Smooth muscle cell of the brain vasculature (primary cell): ENCODE measurements at regions not wholly inside any gene's neighbourhood (a gene's known extent, or its start where the extent isn't known, plus 50 kb on each side); places are given as distances from the start of the nearest gene placed in this dataset.

Experiments used
- DNase-seq: peaks from one replicate; pipeline ENCODE4 v3.0.0-alpha.2; 2012; ENCODE audit warnings: low read depth, low spot score

DNA sequence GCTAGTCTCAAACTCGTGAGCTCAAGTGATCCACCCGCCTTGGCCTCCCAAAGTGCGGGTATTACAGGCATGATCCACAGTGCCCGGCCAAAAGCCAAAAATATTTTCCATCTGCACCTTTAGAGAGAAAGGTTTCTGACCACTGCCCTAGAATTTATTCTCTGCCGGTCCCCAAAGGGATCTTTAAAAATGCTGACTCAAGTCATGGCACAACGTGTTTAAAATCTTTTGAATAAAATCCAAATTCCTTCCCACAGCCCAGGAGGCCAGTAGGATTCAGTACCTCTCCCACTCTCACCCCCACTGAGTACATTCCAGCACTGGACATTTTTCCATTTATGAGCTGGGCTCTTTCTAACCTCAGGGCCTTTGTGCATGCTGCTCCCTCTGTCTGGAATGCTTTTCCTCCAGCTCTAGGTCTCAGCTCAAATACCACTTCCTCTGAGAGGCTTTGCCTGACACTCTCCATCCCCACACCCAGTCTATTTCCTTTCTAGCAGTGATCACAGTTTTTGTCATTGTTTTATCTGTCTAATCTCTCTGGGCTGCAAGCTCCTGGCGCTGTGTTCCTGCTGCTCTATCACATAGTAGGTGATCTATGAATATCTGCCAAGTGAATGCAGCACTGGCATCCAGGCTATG lies 502.9 kb downstream of the SHQ1 start:
- no peak for DNase-seq

DNA sequence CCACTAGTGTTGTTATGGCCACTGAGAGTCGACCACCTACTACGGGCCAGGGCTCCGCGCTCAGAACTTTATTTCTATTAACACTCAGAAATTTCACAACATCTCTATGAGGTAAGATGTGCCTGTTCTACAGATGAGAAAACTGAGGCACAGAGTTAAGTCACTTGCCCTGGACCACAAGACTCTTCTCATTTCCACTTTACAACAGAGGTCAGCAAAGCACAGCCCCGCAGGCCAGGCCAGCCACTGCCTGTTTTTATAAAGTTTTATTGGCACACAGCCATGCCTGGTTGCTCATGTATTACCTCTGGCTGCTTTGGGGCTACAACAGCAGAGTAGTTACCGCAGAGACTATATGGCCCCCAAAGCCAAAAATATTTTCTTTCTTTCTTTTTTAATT lies 503.6 kb downstream of the SHQ1 start:
- no peak for DNase-seq

DNA sequence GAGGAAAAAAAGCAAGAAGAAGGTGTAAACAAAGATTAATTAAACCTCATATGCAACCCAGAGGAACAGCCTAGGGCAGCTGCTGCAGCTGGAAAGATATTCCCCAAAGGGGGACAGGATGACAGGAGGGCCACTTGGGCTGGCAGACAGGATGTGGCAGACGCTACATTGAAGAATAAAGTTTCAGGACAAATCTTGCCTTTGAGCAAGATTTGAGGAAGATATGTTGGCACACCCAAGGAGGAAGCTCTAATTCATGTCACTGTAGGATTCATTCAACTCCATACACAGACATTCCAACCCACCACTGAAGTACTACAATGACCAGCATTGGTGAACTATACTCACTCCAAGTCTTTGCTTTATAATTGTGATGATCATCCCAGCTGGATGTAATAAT lies 504.0 kb downstream of the SHQ1 start:
- no peak for DNase-seq

DNA sequence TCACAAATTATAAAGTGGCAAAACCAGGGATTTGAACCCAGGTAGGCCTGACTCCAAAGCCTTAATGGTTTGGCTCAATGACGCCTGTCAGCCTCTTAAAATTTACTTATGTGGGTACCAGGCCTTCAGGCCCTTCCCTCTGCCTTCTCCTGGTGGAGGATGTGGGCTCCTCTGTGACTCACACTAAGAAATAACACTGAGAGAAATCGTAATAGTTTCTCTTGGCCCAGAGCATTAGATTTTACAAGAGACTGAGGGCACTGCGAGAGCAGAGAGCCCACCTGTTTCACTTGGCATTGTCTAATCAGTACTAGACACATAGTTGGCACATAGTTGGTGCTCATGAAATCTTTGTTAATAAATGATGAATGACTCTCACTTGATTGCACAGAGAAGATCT lies 505.2 kb downstream of the SHQ1 start:
- no peak for DNase-seq

DNA sequence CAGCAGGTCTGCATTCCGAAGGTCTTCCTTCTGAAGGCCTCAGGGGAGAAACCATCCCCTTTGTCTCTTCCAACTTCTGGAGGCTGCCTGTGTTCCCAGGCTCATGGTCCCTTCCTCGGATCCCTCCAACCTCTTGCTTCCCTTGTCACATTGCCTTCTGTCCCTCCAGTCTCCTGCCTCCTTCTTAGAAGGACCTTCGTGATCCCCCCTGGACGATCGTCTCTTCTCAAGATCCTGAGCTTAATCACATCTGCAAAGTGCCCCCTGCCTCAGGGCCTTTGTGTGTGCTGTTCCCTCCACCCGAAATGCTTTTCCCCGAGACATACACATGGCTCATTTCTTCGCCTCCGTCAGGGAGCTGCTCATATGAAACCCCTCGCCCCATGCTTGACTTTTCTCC lies 505.8 kb downstream of the SHQ1 start:
- no peak for DNase-seq

DNA sequence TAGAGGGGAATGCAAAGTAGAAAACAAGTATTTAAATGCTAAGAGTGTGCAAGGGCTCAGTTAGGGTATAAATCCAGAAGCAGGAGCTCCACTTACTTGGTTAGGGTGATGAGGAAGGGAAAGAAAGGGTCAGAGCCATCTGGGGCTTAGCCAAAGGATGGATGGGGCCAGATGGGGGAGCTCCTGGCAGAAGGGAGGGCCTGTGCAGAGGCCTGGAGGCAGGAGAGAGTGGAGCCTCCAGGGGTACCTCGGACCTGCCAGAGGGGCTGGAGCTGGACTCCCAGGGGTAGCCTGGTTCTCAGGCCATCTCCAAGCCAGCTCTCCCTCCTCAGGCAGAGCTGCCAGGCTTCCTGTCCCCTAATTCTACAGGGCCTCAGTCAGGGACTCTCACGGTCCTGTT lies 506.3 kb downstream of the SHQ1 start:
- DNase-seq, result no peak

DNA sequence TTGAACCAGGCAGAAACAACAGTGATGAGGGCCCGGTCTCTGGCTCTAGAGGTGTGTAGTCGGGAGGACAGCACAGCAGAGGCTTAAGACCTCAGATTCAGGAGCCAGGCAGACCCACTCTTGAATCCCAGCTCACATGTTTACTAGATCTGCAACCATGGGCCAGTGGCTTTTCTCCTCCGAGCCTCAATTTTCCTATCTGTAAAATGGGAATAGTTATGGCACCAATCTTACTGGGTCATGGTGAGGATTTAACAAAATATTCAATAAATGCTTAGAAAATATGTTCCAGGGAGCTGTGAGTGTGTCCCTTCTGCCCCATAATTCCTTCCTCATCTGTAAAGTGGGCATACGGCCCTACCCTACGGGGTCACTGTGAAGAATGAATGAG lies 506.9 kb downstream of the SHQ1 start:
- no peak for DNase-seq

DNA sequence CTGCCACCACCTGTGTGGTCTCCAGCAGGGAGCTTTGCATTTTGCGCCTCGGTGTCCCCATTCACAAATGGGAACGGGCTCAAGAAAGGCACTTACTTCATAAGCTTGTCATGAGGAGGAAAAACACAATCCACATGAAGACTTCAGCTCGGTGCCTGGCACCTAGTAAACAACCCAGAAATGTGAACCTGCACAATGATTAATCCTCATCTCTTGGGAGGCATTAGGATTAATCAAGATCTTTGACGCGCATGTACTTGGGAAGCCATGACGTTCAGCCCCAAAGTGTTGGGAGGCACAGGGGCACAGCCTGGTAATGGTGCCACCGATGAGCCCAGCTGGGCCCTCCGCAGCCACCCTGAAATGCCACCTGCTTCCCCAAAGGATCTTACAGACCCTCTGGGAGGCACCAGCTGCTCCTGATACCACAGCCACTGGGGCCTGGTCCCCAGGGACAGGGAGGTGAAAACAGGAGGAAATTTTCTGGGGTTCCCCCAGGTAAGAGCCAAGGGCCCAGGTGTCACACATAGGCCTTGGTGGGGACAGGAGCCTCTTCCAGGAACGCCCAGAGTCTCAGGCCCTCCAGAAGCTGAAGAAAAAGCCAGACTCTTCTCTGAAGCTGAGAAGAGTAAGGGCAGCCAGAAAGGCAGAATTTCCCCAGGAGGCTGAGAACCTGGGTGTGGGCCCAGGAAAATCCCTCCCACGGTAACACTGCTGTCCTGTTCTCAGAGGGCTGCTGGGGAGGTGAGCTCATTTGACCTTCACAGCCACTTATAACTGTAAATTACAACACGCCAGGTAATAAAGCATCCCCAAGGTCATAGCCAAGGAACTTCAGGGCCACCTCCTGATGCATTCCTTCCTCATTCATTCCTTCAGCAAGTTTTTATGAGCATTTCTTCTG lies 507.5 kb downstream of the SHQ1 start:
- DNase-seq, result no peak

DNA sequence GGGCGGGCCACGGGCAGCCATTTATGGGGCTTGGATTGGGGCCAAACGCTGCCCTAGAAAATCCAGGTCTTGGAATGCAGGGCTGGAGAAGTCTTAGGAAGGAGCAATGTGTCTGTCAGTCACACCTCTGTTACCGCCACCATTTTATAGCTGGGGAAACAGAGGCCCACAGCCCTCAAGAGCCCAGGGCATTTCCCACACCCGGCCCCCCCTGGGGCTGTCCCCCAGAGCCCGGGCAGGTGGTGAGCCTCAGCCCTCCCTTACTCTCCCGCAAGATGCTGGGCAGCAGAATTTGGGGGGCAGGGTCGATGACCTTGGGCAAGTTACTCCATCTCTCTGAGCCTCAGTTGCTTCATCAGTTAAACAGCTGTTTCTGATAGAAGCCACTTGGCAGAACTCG lies 508.2 kb downstream of the SHQ1 start:
- no peak for DNase-seq

DNA sequence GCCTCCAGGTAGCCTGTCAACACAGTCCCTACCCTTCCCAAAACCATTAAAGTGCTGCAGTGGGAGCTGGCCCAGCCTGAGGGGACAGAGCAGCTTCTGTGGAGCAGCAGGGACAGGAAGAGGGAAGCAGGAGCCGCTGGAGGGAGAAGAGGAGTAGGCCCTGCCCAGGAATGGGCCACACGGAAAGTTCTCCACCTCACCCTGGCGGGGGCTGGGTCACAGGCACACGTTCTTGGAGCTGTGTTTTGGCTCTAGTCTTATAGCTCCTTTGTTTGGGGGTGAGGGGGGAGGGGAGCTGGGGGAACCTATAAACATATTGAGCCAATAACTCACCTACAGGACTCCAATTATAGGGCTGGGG lies 508.6 kb downstream of the SHQ1 start:
- no peak for DNase-seq

DNA sequence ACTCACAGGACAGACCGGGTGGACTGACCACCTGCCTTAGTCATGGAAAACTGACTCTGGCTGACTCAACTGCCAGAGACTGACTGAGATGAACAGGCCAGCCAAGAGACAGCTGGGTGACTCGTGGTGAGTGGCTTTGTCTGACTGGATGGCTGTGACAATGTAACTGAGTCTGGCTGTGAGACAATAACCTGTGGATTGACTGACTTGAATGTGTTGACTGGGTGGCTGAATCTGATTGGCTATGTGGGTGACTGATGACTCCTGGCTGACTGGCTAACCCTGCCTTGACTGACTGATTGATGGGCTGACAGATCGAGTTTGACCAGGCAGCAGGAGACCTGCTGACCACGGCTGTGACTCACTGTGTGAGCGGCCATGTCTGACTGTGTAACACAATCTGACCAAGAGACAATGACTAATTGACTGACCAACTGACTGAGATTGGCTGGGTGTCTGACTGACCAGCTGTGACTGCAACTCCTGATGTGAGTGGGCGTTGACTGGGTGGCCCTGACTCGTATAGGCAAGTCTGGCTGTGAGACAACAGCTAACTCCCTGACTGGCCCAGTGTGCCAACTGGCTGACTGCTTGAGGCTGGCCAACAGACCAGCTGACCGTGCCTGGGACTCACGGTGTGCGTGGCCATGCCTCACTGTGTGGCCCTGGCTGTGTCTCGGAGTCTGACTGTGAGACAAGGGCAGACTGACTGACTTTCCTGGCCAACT lies 509.1 kb downstream of the SHQ1 start:
- no peak for DNase-seq

DNA sequence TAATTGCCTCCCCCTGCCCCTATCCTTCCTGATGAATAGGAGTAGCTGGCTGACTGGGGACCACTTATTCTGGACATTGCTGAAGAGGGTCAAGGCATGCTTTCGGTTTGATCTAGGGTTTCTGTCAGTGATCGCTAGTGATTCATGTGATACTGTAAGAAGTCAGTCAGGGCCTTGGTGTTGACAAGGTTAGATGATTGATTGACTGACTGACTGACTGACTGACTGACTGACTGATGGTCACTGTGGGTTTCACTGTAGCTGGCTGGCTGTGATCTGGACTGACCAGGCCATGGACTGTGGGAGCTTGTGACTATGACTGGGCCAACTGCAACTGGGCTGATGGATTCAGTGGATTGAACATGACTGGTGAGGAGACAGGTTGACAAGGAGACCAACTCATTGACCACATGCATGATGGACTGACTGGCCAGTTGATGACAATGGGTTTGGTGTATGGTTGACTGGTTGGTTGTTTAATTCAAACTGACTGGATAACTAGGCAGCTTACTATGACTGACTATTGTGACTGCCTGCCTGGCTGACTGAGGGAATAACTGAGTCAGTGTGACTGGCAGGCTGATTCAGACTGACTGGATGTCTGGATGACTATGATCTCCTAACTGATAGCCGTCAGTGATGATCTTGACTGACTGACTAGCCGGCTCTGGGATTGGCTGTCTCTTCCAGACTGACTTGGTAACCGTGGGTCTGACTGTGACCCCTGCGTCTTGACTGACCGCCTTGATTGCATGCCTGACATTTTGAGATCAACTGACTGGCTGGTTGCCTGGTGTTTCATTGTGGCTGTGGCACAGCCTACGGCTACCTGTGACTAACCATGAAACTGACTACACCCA lies 509.9 kb downstream of the SHQ1 start:
- no peak for DNase-seq

DNA sequence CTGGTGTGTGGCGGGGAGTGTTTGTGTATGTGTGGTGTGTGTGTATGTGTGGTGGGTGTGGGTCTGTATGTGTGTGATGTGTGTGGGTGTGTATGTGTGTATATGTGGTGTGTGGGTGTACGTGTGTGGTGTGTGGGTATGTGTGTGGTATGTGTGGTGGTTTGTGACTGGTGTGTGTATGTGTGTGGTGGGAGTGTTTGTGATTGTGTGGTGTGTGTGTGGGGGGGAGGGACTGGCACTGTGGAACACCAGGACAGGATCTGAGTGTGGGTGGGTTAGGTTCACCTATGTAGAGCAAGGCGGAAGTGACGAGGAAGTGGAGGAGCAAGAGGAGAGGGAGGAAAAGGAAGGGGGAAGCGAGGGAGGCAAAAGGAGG lies 510.8 kb downstream of the SHQ1 start:
- DNase-seq, result no peak

DNA sequence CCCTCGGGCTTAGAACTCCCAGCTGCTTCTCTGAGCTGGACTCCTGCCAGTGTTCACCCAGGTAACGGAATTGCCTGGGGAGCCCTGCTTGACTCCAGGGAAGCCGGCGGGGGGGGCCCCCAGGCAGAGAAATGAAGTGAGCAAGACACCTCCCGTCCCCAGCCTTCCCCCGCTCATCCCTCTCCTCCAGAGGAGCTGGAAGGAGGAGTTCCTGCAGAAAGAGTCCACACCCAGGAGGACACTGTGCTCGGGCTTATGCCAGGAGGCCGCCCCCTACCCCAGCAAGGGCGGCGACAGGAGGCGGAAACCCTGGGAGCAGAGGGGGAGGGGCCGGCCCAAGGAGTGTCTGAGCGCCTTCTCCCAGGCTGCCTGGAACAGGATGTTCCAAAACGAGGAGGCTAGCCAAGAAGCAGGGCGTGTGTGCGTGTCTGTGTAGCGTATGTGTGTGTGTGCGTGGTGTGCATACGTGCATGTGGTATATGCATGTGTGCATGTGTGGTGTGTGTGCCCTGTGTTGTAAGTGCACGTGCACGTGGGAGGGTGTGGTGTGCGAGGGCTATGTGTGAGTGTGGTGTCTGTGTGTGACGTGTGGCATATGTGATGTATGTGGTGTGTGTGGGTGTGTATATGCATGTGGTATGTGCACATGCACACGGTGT lies 511.3 kb downstream of the SHQ1 start:
- no peak for DNase-seq

DNA sequence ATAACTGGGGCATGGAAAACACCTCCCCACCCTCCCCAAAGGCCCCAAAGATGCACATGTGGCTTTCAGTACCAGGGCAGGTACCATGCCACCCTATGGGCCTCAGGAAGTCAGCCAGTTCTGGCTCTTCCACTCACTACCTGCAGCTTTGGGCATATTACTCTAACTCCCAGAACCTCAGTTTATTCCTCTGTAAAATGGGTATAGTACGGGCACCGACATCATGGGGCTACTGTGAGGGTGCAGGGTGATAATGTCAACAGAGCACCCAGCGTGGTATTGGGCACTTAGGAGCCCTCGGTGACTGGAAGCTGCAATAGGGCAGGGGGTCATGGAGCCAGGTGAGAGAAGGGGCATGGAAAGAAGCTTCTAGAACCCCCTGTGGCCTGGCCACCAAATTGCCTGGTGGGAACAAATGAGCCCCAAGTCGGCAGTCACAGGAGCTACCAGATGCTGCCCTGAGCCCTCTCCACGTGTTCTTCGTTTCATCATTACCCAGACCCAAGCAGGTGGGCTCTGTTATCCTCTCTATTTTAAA lies 512.1 kb downstream of the SHQ1 start:
- no peak for DNase-seq

DNA sequence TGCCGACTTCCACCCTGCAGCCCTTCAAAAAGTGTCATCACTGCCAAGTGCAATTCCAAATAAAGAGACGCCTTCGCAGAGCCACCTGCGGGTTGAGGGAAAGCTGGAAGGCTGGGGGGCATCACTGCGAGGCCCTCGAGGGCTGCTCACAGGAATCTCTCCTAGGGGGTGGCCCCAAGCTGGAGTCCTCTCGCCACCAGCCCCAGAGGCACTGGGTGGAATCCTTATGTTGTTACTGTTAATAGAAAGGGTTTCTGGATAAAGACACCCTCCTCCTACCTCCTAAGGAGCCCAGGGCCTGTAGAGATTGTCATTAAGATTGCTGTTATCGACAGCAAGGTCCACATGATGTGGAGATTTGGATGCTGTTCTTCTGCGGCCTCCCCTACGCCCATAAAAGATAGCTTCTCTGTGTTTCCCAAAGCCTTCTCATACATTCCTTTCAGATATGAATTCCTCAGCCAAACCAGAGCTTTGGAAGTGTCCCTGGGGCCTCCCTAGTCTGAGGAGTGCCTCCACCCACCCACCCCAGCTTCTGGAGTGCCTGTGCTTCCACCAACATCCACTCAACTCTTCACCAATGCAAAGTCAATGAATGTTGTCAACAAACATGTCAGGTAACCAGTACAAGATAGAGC lies 512.7 kb downstream of the SHQ1 start:
- DNase-seq, result no peak

DNA sequence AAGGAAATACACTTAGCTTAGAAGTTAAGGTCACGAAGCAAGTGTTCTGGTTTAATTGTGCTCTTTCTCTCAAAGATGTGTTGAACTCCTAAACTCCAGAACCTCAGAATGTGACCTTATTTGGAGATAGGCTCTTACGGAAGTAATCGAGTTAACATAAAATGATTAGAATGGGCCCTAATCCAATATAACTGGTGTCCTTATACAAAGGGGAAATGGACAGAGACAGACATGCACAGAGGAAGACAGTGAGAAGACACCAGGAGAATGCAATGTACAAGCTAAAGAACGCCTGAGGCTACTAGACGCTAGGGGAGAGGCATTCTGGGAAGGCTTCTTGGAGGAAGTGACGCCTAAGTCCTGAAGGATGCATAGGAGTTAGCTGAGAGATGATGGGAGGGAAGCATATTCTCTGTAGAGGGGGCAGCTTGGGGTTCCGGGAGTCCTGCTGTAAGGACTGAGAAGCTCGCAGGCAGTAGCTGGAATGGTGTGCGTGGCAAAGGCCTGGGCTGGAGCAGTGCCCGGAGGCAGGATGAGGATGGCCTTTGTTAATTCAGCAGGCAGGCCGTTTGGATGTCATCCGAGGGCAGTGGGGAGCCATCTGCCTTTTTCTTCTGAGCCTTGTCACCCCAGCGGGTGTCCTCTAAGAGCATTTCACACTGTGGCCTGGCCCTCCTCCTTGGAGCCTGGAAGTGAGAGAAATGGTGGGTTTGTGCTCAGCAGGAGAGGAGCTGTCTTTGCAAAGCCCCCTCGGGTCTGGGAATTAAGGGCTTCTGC lies 513.4 kb downstream of the SHQ1 start:
- DNase-seq, result no peak

DNA sequence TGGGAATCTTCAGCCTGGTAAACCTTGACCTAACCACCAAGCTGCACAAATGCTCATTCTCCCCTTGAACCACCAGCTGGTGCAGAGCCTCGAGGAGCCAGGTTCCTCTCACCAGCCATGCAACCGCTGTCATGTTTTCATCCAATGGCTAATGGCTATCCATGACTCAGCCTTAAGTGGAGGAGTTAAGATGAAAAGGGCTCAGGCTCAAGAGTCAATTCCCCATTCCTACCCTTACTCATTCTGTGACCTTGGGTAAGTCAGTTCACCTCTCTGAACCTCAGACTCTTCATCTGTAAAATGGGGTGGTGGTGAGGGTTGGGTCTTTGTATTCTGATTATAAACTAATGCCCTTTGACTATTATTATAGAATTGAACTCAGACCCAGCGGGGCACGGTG lies 515.6 kb downstream of the SHQ1 start:
- no peak for DNase-seq

DNA sequence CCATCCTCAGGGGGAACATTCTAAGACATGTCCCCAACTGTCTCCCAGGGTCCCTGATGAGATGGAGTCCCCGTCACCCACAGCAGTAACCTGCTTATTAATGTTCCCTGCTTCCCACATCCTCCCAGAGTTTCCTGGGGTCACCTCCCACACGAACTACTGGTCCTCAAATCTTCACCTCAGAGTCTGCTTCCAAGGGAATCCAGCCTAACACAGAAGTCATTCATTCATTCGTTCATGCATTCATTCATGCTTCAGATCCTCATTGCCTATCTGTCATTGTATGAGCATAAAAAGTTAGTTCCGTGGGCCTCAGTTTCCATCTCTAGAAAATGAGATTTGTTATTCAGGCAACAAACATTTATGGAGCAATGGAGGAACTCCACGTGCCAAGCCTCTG lies 516.2 kb downstream of the SHQ1 start:
- no peak for DNase-seq

DNA sequence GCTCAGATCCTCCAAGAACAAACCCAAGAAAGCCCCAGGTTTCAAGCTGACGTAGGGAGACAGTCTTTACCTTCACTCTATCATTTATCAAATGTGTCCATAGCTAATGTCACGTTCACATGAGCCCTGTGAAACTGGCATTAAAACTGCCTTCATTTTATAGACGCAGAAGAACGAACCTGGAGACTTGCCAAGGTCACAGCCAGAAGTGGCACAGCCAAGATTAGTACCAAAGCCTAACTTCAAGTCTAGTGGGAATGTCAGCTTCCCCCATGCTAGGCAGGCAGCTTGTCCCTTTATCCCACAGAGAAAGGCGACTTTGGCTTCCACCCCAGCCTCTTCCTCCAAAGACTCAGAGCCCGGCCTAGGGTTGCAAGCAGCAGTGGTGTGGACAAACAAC lies 517.2 kb downstream of the SHQ1 start:
- DNase-seq, result no peak
